ENCODE measurements at regions not wholly inside any gene's neighbourhood (a gene's known extent, or its start where the extent isn't known, plus 50 kb on each side); places are given as distances from the start of the nearest gene placed in this dataset.

GRCh38 chr7:97565665-97566064, 166.2 kb upstream of the TAC1 start:
- no peak for TF ChIP-seq CTCF (IDR thresholded peaks at IDR 0.05; ENCODE audit: low read depth, low read length, missing control alignments)
- DNase-seq (ENCODE audit: extremely low read depth, low read depth) = no peak

GRCh38 chr7:97573065-97573464, 158.8 kb upstream of the TAC1 start:
- TF ChIP-seq CTCF (IDR thresholded peaks at IDR 0.05; ENCODE audit: low read depth, low read length, missing control alignments) = no peak
- DNase-seq (ENCODE audit: extremely low read depth, low read depth) = no peak
- H3K4me3 ChIP-seq (replicated peaks; ENCODE audit: low read depth, low read length) = no peak overlapping the region

More at GRCh38 chr7:97565665-97566064, 166.2 kb upstream of the TAC1 start:
- no peak overlapping the region for H3K4me3 ChIP-seq (replicated peaks; ENCODE audit: low read depth, low read length)

- DNase-seq (ENCODE audit: extremely low read depth, low read depth) = no peak
- H3K4me3 ChIP-seq (replicated peaks; ENCODE audit: low read depth, low read length) = no peak overlapping the region
- TF ChIP-seq CTCF (IDR thresholded peaks at IDR 0.05; ENCODE audit: low read depth, low read length, missing control alignments) = no peak
Observed at GRCh38 chr7:97576043-97576442, 155.8 kb upstream of the TAC1 start.

- DNase-seq (ENCODE audit: extremely low read depth, low read depth) = no peak
- no peak for TF ChIP-seq CTCF (IDR thresholded peaks at IDR 0.05; ENCODE audit: low read depth, low read length, missing control alignments)
- H3K4me3 ChIP-seq (replicated peaks; ENCODE audit: low read depth, low read length) = no peak overlapping the region
Observed at GRCh38 chr7:97578225-97578624, 153.7 kb upstream of the TAC1 start.

- no peak for TF ChIP-seq CTCF (IDR thresholded peaks at IDR 0.05; ENCODE audit: low read depth, low read length, missing control alignments)
- no peak overlapping the region for H3K4me3 ChIP-seq (replicated peaks; ENCODE audit: low read depth, low read length)
- no peak for DNase-seq (ENCODE audit: extremely low read depth, low read depth)
Observed at GRCh38 chr7:97580205-97580604, 151.7 kb upstream of the TAC1 start.

- DNase-seq (ENCODE audit: extremely low read depth, low read depth) = no peak
- no peak overlapping the region for H3K4me3 ChIP-seq (replicated peaks; ENCODE audit: low read depth, low read length)
- no peak for TF ChIP-seq CTCF (IDR thresholded peaks at IDR 0.05; ENCODE audit: low read depth, low read length, missing control alignments)
Observed at GRCh38 chr7:97595439-97595838, 136.4 kb upstream of the TAC1 start.

GRCh38 chr7:97601931-97602457, 129.9 kb upstream of the TAC1 start:
- H3K4me3 ChIP-seq (replicated peaks; ENCODE audit: low read depth, low read length) = no peak overlapping the region
- DNase-seq (ENCODE audit: extremely low read depth, low read depth) = no peak
- no peak for TF ChIP-seq CTCF (IDR thresholded peaks at IDR 0.05; ENCODE audit: low read depth, low read length, missing control alignments)

Data from HFF-Myc (cell line).